SU-DHL-6 (cell line): ENCODE measurements at regions not wholly inside any gene's neighbourhood (a gene's known extent, or its start where the extent isn't known, plus 50 kb on each side); places are given as distances from the start of the nearest gene placed in this dataset.

ENCODE experiments used
- H2AFZ ChIP-seq: fragments of 200-600 bp; sonication (generic); 2 replicates; pipeline ENCODE4 v1.6.1; 2014; ENCODE audit warnings: low read depth, mild to moderate bottlenecking, moderate library complexity, mixed read lengths, antibody characterized with exemption, low read length; ENCODE audit not compliant: severe bottlenecking
- H3F3A ChIP-seq: fragments of 200-600 bp; shearing (Covaris generic); 2 replicates; pipeline ENCODE4 v1.6.0; 2016; ENCODE audit warnings: antibody characterized with exemption, mild to moderate bottlenecking; ENCODE audit not compliant: insufficient read depth
- H3K27ac ChIP-seq: fragments of 200-600 bp; sonication (generic); 2 replicates; pipeline ENCODE4 v1.5.1; 2016; ENCODE audit warnings: low read depth, mild to moderate bottlenecking, low read length, moderate library complexity, mixed read lengths
- H3K27me3 ChIP-seq: fragments of 200-600 bp; sonication (generic), shearing (Covaris generic); 2 replicates; pipeline ENCODE4 v1.6.0; 2014; ENCODE audit warnings: mild to moderate bottlenecking, low read length
- H3K36me3 ChIP-seq: fragments of 200-600 bp; sonication (generic); 2 replicates; pipeline ENCODE4 v1.6.1; 2014; ENCODE audit warnings: mild to moderate bottlenecking, low read length, mixed read lengths
- H3K4me2 ChIP-seq: fragments of 300-600, 200-600 bp; shearing (Covaris generic), sonication (generic); 2 replicates; pipeline ENCODE4 v1.6.0; 2014; ENCODE audit warnings: low read length, low read depth, mild to moderate bottlenecking; ENCODE audit not compliant: poor library complexity, severe bottlenecking
- H3K4me3 ChIP-seq: fragments of 200-600 bp; sonication (generic); 2 replicates; pipeline ENCODE4 v1.5.1; 2014; ENCODE audit warnings: antibody characterized with exemption, low read length, mild to moderate bottlenecking, mixed read lengths; ENCODE audit not compliant: insufficient read depth, poor library complexity, severe bottlenecking
- H3K79me2 ChIP-seq: fragments of 200-600 bp; sonication (generic); 2 replicates; pipeline ENCODE4 v1.6.1; 2014; ENCODE audit warnings: mild to moderate bottlenecking, low read length, moderate library complexity; ENCODE audit not compliant: insufficient read depth
- H3K9ac ChIP-seq: fragments of 200-600 bp; sonication (generic); 2 replicates; pipeline ENCODE4 v1.7.0; 2014; ENCODE audit warnings: mild to moderate bottlenecking, low read length
- H3K9me2 ChIP-seq: fragments of 200-600 bp; sonication (generic); replicated peaks from 2 replicates; pipeline ENCODE4 v1.6.1; 2014; ENCODE audit warnings: low read length; ENCODE audit not compliant: insufficient read depth
- H3K9me3 ChIP-seq: fragments of 200-600 bp; sonication (generic); 2 replicates; pipeline ENCODE4 v1.6.1; 2014; ENCODE audit warnings: low read length, mixed read lengths; ENCODE audit not compliant: insufficient read depth
- H4K20me1 ChIP-seq: fragments of 200-600 bp; sonication (generic); 2 replicates; pipeline ENCODE4 v1.6.1; 2014; ENCODE audit warnings: low read depth, mild to moderate bottlenecking, antibody characterized with exemption, low read length, moderate library complexity, mixed read lengths
- CTCF ChIP-seq: fragments of 200-600 bp; sonication (generic); IDR thresholded peaks from one replicate; pipeline ENCODE4 v1.5.1; 2017; ENCODE audit warnings: antibody characterized with exemption, mild to moderate bottlenecking, low read length, moderate library complexity; ENCODE audit not compliant: insufficient read depth, poor library complexity, severe bottlenecking
- EZH2phosphoT487 ChIP-seq: fragments of 200-600 bp; sonication (generic), shearing (Covaris generic); conservative IDR thresholded peaks from 2 replicates; pipeline ENCODE4 v1.6.1; 2018; ENCODE audit warnings: mild to moderate bottlenecking, antibody characterized with exemption, low read length, moderate library complexity, mixed read lengths

DNA sequence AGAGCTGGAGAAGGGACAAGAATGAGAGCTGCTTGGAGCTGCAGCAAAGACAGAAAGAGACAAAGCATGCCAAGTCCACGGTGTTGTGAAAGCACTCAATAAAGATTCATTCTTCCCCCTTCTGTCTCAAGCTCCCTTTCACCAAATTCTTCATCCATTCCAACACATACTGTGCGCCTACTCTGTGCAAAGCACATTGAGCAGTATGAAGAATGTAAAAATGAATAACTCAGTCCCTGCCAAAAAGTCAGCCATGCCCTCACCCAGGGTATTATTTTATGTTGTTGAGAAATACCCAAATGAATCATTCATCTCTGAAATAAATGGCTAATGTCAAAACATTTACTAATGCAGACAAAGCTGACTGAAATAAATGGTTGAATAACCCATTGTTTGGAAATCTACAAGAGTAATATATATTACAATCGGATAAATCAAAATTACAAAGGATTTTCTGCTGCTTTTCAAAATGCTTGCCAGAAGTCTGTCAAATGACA lies 282.9 kb upstream of the IRX5 start:
- Histone ChIP-seq H3K4me3 (no peak overlapping the region), H3K9me2 (no peaks in the 10 kb centered on the region), H3K9me3 (no peaks in the 10 kb centered on the region), H3K27me3 (no peaks in the 10 kb centered on the region), H3K36me3 (no peaks in the 10 kb centered on the region), H3K79me2 (no peaks in the 10 kb centered on the region), H3K4me2 (no peak overlapping the region), H4K20me1 (no peaks in the 10 kb centered on the region), H3F3A (no peaks in the 10 kb centered on the region), H3K27ac (no peak overlapping the region), H2AFZ (no peak overlapping the region), H3K9ac (no peak overlapping the region)
- TF ChIP-seq CTCF (no peak), EZH2phosphoT487 (no peak)

GRCh38 chr16:54647216-54647615 lies 283.4 kb upstream of the IRX5 start:
- Histone ChIP-seq H3K27me3 (no peaks in the 10 kb centered on the region), H3K9me3 (no peaks in the 10 kb centered on the region), H4K20me1 (no peaks in the 10 kb centered on the region), H3K4me3 (no peak overlapping the region), H3K9ac (no peak overlapping the region), H3F3A (no peaks in the 10 kb centered on the region), H3K79me2 (no peaks in the 10 kb centered on the region), H3K27ac (no peak overlapping the region), H3K4me2 (no peak overlapping the region), H3K36me3 (no peaks in the 10 kb centered on the region), H2AFZ (no peak overlapping the region), H3K9me2 (no peaks in the 10 kb centered on the region)
- TF ChIP-seq CTCF: no peak
- TF ChIP-seq EZH2phosphoT487: no peak

- Histone ChIP-seq H3K4me3 (no peak overlapping the region), H3K4me2 (no peak overlapping the region), H3K79me2 (no peaks in the 10 kb centered on the region), H3K27me3 (no peaks in the 10 kb centered on the region), H2AFZ (no peak overlapping the region), H4K20me1 (no peaks in the 10 kb centered on the region), H3K9me3 (no peaks in the 10 kb centered on the region), H3F3A (no peaks in the 10 kb centered on the region), H3K9ac (no peak overlapping the region), H3K9me2 (no peaks in the 10 kb centered on the region), H3K27ac (no peak overlapping the region), H3K36me3 (no peaks in the 10 kb centered on the region)
- TF ChIP-seq CTCF (no peak), EZH2phosphoT487 (no peak)
Measured at GRCh38 chr16:54645345-54645744, 285.3 kb upstream of the IRX5 start.
